H9 (cell line): ENCODE measurements at regions not wholly inside any gene's neighbourhood (a gene's known extent, or its start where the extent isn't known, plus 50 kb on each side); places are given as distances from the start of the nearest gene placed in this dataset.

Experiments used
- DNase-seq: peaks from one replicate; pipeline ENCODE4 v3.0.0-alpha.2; 2017
- H2AFZ ChIP-seq: one replicate; pipeline ENCODE4 v1.6.1; 2013; ENCODE audit warnings: mild to moderate bottlenecking, low read length, control low read depth, moderate library complexity
- H2AK5ac ChIP-seq: 2 replicates; pipeline ENCODE4 v1.6.1; 2013; ENCODE audit warnings: low read length, control low read depth, mixed read lengths; ENCODE audit not compliant: insufficient read length
- H2BK120ac ChIP-seq: one replicate; pipeline ENCODE4 v1.6.1; 2013; ENCODE audit warnings: low read depth, mild to moderate bottlenecking, low read length, control low read depth, inconsistent platforms; ENCODE audit not compliant: poor library complexity, severe bottlenecking
- H2BK12ac ChIP-seq: 2 replicates; pipeline ENCODE4 v1.6.1; 2013; ENCODE audit warnings: low read length, control low read depth, mixed read lengths, low read depth; ENCODE audit not compliant: insufficient read length
- H2BK15ac ChIP-seq: 2 replicates; pipeline ENCODE4 v1.6.1; 2013; ENCODE audit warnings: low read depth, low read length, control low read depth
- H2BK20ac ChIP-seq: one replicate; pipeline ENCODE4 v1.6.1; 2013; ENCODE audit warnings: low read depth, mild to moderate bottlenecking, low read length, control low read depth, inconsistent platforms; ENCODE audit not compliant: poor library complexity, severe bottlenecking
- H2BK5ac ChIP-seq: 2 replicates; pipeline ENCODE4 v1.6.1; 2013; ENCODE audit warnings: low read length, control low read depth, mixed read lengths; ENCODE audit not compliant: insufficient read length
- H3K14ac ChIP-seq: 2 replicates; pipeline ENCODE4 v1.6.1; 2013; ENCODE audit warnings: low read length, control low read depth; ENCODE audit not compliant: insufficient read depth
- H3K18ac ChIP-seq: 2 replicates; pipeline ENCODE4 v1.6.1; 2013; ENCODE audit warnings: low read depth, mild to moderate bottlenecking, mixed read lengths, low read length, control low read depth; ENCODE audit not compliant: insufficient read length
- H3K23ac ChIP-seq: 2 replicates; pipeline ENCODE4 v1.6.1; 2013; ENCODE audit warnings: low read length, control low read depth, mixed read lengths, low read depth; ENCODE audit not compliant: insufficient read length
- H3K23me2 ChIP-seq: 2 replicates; pipeline ENCODE4 v1.6.1; 2013; ENCODE audit warnings: low read depth, mild to moderate bottlenecking, mixed read lengths, low read length, control low read depth; ENCODE audit not compliant: insufficient read length, poor library complexity, severe bottlenecking
- H3K27ac ChIP-seq: 2 replicates; pipeline ENCODE4 v1.5.1; 2013; ENCODE audit warnings: low read length, control low read depth, mixed read lengths, low read depth; ENCODE audit not compliant: insufficient read length
- H3K27me3 ChIP-seq: 2 replicates; pipeline ENCODE4 v1.6.1; 2013; ENCODE audit warnings: low read length, control low read depth, inconsistent platforms; ENCODE audit not compliant: insufficient read depth
- H3K4ac ChIP-seq: 2 replicates; pipeline ENCODE4 v1.6.1; 2013; ENCODE audit warnings: low read depth, mild to moderate bottlenecking, control low read depth, inconsistent platforms, low read length, moderate library complexity
- H3K4me1 ChIP-seq: 2 replicates; pipeline ENCODE4 v1.6.1; 2013; ENCODE audit warnings: low read length, control low read depth, inconsistent platforms; ENCODE audit not compliant: insufficient read depth
- H3K4me2 ChIP-seq: 2 replicates; pipeline ENCODE4 v1.6.1; 2013; ENCODE audit warnings: low read length, control low read depth, mixed read lengths; ENCODE audit not compliant: insufficient read length, insufficient read depth
- H3K56ac ChIP-seq: 2 replicates; pipeline ENCODE4 v1.6.1; 2013; ENCODE audit warnings: low read depth, mild to moderate bottlenecking, mixed read lengths, low read length, control low read depth; ENCODE audit not compliant: insufficient read length
- H3K79me1 ChIP-seq: 2 replicates; pipeline ENCODE4 v1.6.1; 2013; ENCODE audit warnings: low read depth, mild to moderate bottlenecking, moderate library complexity, low read length, control low read depth, inconsistent platforms; ENCODE audit not compliant: insufficient read depth, poor library complexity, severe bottlenecking
- H3K79me2 ChIP-seq: 2 replicates; pipeline ENCODE4 v1.6.1; 2013; ENCODE audit warnings: low read length, control low read depth, inconsistent platforms; ENCODE audit not compliant: insufficient read depth
- H3K9ac ChIP-seq: 2 replicates; pipeline ENCODE4 v1.6.1; 2013; ENCODE audit warnings: low read length, control low read depth, mixed read lengths; ENCODE audit not compliant: insufficient read length; ENCODE audit errors: extremely low read depth
- H3K9me3 ChIP-seq: one replicate; pipeline ENCODE4 v1.6.1; 2013; ENCODE audit warnings: low read depth, low read length, inconsistent platforms; ENCODE audit not compliant: control insufficient read depth
- H3T11ph ChIP-seq: one replicate; pipeline ENCODE4 v1.6.1; 2013; ENCODE audit warnings: mild to moderate bottlenecking, low read length, control low read depth, inconsistent platforms
- H4K20me1 ChIP-seq: one replicate; pipeline ENCODE4 v1.6.1; 2013; ENCODE audit not compliant: control insufficient read depth, insufficient read length, insufficient read depth
- H4K5ac ChIP-seq: 2 replicates; pipeline ENCODE4 v1.6.1; 2013; ENCODE audit warnings: low read depth, mild to moderate bottlenecking, mixed read lengths, low read length, control low read depth; ENCODE audit not compliant: insufficient read length
- H4K8ac ChIP-seq: replicated peaks from 2 replicates; pipeline ENCODE4 v1.6.1; 2013; ENCODE audit warnings: low read length, control low read depth, mixed read lengths, low read depth; ENCODE audit not compliant: insufficient read length
- H4K91ac ChIP-seq: 2 replicates; pipeline ENCODE4 v1.6.1; 2013; ENCODE audit warnings: low read depth, mild to moderate bottlenecking, moderate library complexity, mixed read lengths, low read length, control low read depth; ENCODE audit not compliant: insufficient read length
- H3K27ac Mint-ChIP-seq, 3 experiments: 2 replicates in 2 of 3; 3 replicates in 1 of 3; pipeline ENCODE4 v1.8.0; 2020 to 2021; ENCODE audit warnings: mixed read lengths in 3 of 3, mild to moderate bottlenecking in 1 of 3, moderate library complexity in 1 of 3
- H3K27me3 Mint-ChIP-seq: 2 replicates; pipeline ENCODE4 v1.8.0; 2021; ENCODE audit warnings: low read depth, mild to moderate bottlenecking, moderate library complexity, mixed read lengths
- H3K36me3 Mint-ChIP-seq, 3 experiments: 2 replicates in 2 of 3; 3 replicates in 1 of 3; pipeline ENCODE4 v1.8.0; 2020 to 2021; ENCODE audit warnings: low read depth in 3 of 3, mixed read lengths in 3 of 3; ENCODE audit not compliant: insufficient read depth in 1 of 3
- H3K4me1 Mint-ChIP-seq, 2 experiments: 2 replicates each; pipeline ENCODE4 v1.8.0; 2020; ENCODE audit warnings: mixed read lengths in 2 of 2
- H3K4me3 Mint-ChIP-seq, 2 experiments: 2 replicates in 1 of 2; 3 replicates in 1 of 2; pipeline ENCODE4 v1.8.0; 2020 to 2021; ENCODE audit warnings: mild to moderate bottlenecking in 2 of 2, mixed read lengths in 2 of 2, moderate library complexity in 1 of 2
- H3K9me3 Mint-ChIP-seq, 2 experiments: 2 replicates in 1 of 2; 3 replicates in 1 of 2; pipeline ENCODE4 v1.8.0; 2020; ENCODE audit warnings: mild to moderate bottlenecking in 2 of 2, mixed read lengths in 2 of 2, moderate library complexity in 1 of 2
- WGBS: extraction: QIAGEN DNeasy Blood & Tissue Kit; methylation state at CpG from one replicate; pipeline ENCODE4 v1.1.7; 2013; ENCODE audit warnings: missing lambda C conversion rate, low lambda C conversion rate, mixed read lengths; ENCODE audit not compliant: insufficient read length; ENCODE audit errors: extremely low coverage; 5-methylcytosine and 5-hydroxymethylcytosine counted together
- TF ChIP-seq, protein P1 (sequence below): fragments of 200-600 bp; sonication (generic); conservative IDR thresholded peaks from 3 replicates; pipeline ENCODE4 v1.8.0; 2021; ENCODE audit warnings: antibody characterized with exemption, mild to moderate bottlenecking

DNA sequence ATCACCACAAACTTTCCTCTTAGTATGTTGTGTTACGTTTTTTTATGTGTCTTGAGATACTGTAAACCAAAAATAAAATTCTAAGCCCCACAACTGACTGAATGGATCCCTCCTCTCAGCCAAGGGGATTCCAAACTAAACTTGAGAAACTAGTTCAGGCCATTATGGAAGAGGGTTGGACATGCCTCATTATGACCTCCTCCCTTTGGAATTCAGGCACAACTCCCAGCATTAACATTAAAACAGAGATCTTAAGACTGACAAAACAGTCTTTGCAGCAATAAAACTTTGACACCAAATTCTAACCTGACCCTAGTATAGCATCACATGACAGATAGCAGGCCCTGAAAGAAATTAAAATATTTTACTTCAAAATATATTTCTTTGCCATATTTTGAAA, 51.1 kb upstream of the SLC47A1 start:
- Mint-ChIP-seq H3K4me3 (peak overlapping the region; percentile 24 to 28; a peak in 3 of 5 replicates), H3K4me1 (peaks cover 32 to 37% of the 10 kb centered on the region in 2 experiments), H3K9me3 (peaks cover 4 to 7% of the 10 kb centered on the region in 2 experiments; a peak in 3 of 5 replicates), H3K36me3 (peaks cover 0 to 3% (median 0%) of the 10 kb centered on the region in 3 experiments; a peak in 3 of 7 replicates), H3K27ac (peak overlapping the region; percentile 15 to 95 (median 84)), H3K27me3 (no peaks in the 10 kb centered on the region; the same call in 1 of the 2 replicates)
- no peak overlapping the region for H3T11ph ChIP-seq
- no peak overlapping the region for H2AK5ac ChIP-seq
- H3K9ac ChIP-seq: no peak overlapping the region
- no peaks in the 10 kb centered on the region for H3K9me3 ChIP-seq
- H4K5ac ChIP-seq: no peak overlapping the region
- WGBS: no CpG with 5 or more reads among the region's 1 CpG
- no peak for DNase-seq
- no peak overlapping the region for H4K91ac ChIP-seq
- H2AFZ ChIP-seq: no peak overlapping the region
- no peak overlapping the region for H2BK15ac ChIP-seq
- H3K23me2 ChIP-seq: no peaks in the 10 kb centered on the region
- no peaks in the 10 kb centered on the region for H4K20me1 ChIP-seq
- H3K79me2 ChIP-seq: no peaks in the 10 kb centered on the region
- no peak overlapping the region for H4K8ac ChIP-seq
- no peak overlapping the region for H2BK12ac ChIP-seq
- peak overlapping the region; percentile 85 for H3K27ac ChIP-seq
- H3K18ac ChIP-seq: no peak overlapping the region
- H3K14ac ChIP-seq: no peak overlapping the region
- no peaks in the 10 kb centered on the region; the same call in 1 of the 2 replicates for H3K4me1 ChIP-seq
- H2BK5ac ChIP-seq: no peak overlapping the region
- no peak overlapping the region for H2BK120ac ChIP-seq
- H3K4ac ChIP-seq: no peak overlapping the region
- H2BK20ac ChIP-seq: no peak overlapping the region
- no peak overlapping the region for H3K23ac ChIP-seq
- no peak overlapping the region for H3K56ac ChIP-seq
- TF ChIP-seq, protein P1, sequence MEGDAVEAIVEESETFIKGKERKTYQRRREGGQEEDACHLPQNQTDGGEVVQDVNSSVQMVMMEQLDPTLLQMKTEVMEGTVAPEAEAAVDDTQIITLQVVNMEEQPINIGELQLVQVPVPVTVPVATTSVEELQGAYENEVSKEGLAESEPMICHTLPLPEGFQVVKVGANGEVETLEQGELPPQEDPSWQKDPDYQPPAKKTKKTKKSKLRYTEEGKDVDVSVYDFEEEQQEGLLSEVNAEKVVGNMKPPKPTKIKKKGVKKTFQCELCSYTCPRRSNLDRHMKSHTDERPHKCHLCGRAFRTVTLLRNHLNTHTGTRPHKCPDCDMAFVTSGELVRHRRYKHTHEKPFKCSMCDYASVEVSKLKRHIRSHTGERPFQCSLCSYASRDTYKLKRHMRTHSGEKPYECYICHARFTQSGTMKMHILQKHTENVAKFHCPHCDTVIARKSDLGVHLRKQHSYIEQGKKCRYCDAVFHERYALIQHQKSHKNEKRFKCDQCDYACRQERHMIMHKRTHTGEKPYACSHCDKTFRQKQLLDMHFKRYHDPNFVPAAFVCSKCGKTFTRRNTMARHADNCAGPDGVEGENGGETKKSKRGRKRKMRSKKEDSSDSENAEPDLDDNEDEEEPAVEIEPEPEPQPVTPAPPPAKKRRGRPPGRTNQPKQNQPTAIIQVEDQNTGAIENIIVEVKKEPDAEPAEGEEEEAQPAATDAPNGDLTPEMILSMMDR: no peak
- no peak overlapping the region for H3K4me2 ChIP-seq
- no peaks in the 10 kb centered on the region for H3K27me3 ChIP-seq
- no peaks in the 10 kb centered on the region for H3K79me1 ChIP-seq
